H1 (cell line): ENCODE measurements at regions not wholly inside any gene's neighbourhood (a gene's known extent, or its start where the extent isn't known, plus 50 kb on each side); places are given as distances from the start of the nearest gene placed in this dataset.

Experiments used
- CEBPB ChIP-seq: IDR thresholded peaks from 2 replicates; pipeline ENCODE4 v1.6.1; 2012; ENCODE audit warnings: low read depth, low read length
- CTCF ChIP-seq, 3 experiments: IDR thresholded peaks; 1 replicate in 2 of 3; 2 replicates in 1 of 3; pipeline versions ENCODE4 v1.5.1 to v1.6.1; 2011; ENCODE audit warnings: low read length in 3 of 3, mild to moderate bottlenecking in 3 of 3, inconsistent platforms in 2 of 3, low read depth in 1 of 3, moderate library complexity in 1 of 3; ENCODE audit not compliant: insufficient read depth in 1 of 3; ENCODE audit errors: control extremely low read depth in 1 of 3
- EP300 ChIP-seq, 2 experiments: IDR thresholded peaks; 1 replicate in 1 of 2; 2 replicates in 1 of 2; pipeline ENCODE4 v1.6.1; 2011 to 2012; ENCODE audit warnings: low read depth in 2 of 2, low read length in 2 of 2, mild to moderate bottlenecking in 2 of 2, borderline replicate concordance in 1 of 2, inconsistent platforms in 1 of 2, moderate library complexity in 1 of 2
- HDAC6 ChIP-seq: IDR thresholded peaks from one replicate; pipeline ENCODE4 v1.7.1; 2012; ENCODE audit warnings: low read depth, mild to moderate bottlenecking, inconsistent platforms, low read length, moderate library complexity
- POLR2A ChIP-seq, 2 experiments: IDR thresholded peaks; 1 replicate in 1 of 2; 2 replicates in 1 of 2; pipeline ENCODE4 v1.6.1; 2011; ENCODE audit warnings: low read depth in 2 of 2, low read length in 2 of 2, mild to moderate bottlenecking in 2 of 2; ENCODE audit errors: control extremely low read depth in 1 of 2
- POLR2AphosphoS5 ChIP-seq: IDR thresholded peaks from 2 replicates; pipeline ENCODE4 v1.6.1; 2011; ENCODE audit warnings: low read depth, low read length
- SIX5 ChIP-seq: IDR thresholded peaks from 2 replicates; pipeline ENCODE4 v1.6.1; 2011; ENCODE audit warnings: mild to moderate bottlenecking, low read depth, low read length
- TF ChIP-seq, protein P1 (sequence below): IDR thresholded peaks from 2 replicates; pipeline ENCODE4 v1.6.1; 2012; ENCODE audit warnings: low read length, inconsistent platforms

DNA sequence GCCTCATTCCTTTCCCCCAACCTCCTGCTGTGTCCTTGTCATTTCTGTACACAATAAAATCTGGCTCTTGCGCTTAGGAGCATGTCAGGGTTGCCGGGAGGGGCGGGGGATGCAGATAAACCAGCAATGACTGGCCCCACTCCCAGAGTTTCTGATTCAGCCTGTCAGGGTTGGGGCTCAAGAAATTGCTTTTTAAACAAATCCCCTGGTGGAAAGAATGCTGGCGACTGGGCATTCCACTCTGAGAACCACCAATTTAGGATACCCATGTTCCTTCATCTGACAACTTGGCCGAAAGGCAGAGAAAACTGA, 376.4 kb downstream of the TCERG1L start:
- TF ChIP-seq CTCF (IDR thresholded peaks at IDR 0.05; ENCODE audit: control extremely low read depth in 1 of 3, insufficient read depth in 1 of 3, low read depth in 1 of 3, low read length in 3 of 3) (peak in 1 of 3 experiments; percentile 13; a peak in 1 of 4 replicates), POLR2A (IDR thresholded peaks at IDR 0.05; ENCODE audit: control extremely low read depth in 1 of 2, low read depth in 2 of 2, low read length in 2 of 2) (no peak), POLR2AphosphoS5 (no peak), HDAC6 (no peak), EP300 (IDR thresholded peaks at IDR 0.05; ENCODE audit: borderline replicate concordance in 1 of 2, low read depth in 2 of 2, low read length in 2 of 2) (no peak), CEBPB (no peak), SIX5 (no peak)
- TF ChIP-seq, protein P1, sequence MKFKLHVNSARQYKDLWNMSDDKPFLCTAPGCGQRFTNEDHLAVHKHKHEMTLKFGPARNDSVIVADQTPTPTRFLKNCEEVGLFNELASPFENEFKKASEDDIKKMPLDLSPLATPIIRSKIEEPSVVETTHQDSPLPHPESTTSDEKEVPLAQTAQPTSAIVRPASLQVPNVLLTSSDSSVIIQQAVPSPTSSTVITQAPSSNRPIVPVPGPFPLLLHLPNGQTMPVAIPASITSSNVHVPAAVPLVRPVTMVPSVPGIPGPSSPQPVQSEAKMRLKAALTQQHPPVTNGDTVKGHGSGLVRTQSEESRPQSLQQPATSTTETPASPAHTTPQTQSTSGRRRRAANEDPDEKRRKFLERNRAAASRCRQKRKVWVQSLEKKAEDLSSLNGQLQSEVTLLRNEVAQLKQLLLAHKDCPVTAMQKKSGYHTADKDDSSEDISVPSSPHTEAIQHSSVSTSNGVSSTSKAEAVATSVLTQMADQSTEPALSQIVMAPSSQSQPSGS, result no peak
